ENCODE measurements at regions not wholly inside any gene's neighbourhood (a gene's known extent, or its start where the extent isn't known, plus 50 kb on each side); places are given as distances from the start of the nearest gene placed in this dataset.

DNA sequence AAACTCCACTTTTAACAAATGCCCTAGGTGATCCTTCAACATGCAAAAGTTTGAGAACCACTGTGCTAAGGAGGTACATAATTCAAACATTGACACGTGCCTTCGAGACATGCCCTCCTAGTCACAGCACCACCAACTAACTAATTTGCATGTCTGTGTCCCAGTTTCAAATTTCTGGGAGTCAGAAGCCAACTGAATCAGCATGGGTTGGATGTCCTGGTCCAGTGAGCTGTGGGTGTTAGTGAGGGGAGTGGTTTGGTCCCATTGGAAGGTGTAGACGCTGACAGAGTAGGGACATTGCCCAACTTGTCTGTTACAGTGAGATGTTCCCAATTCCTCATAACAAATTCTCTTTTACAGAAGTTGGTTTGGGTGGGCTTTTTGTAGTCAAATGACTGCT lies 67.3 kb upstream of the ADPGK start:
- intact Hi-C loops (cut with micrococcal nuclease; ENCODE audit: unreplicated experiment), result no loop called here
- no peak overlapping the region for H3K27ac ChIP-seq (ENCODE audit: low read depth, low read length, poor library complexity, severe bottlenecking)
- H3K79me2 ChIP-seq (ENCODE audit: insufficient read depth, low read depth, low read length), result no peaks in the 10 kb centered on the region
- no peak for DNase-seq (ENCODE audit: low spot score)
- H3K4me3 ChIP-seq (ENCODE audit: low read depth, low read length, poor library complexity, severe bottlenecking), result no peak overlapping the region
- no TSS peak for BruUV-seq (replicated peaks)
- H3K36me3 ChIP-seq (ENCODE audit: insufficient read depth, low read length), result no peaks in the 10 kb centered on the region
- H3K4me2 ChIP-seq (ENCODE audit: low read length), result no peak overlapping the region
- ChIA-PET CTCF (ENCODE audit: unreplicated experiment) (no interaction called here), POLR2A (no interaction called here)
- no peaks in the 10 kb centered on the region for H3K4me1 ChIP-seq (ENCODE audit: insufficient read depth, low read length, poor library complexity, severe bottlenecking)
- H4K20me1 ChIP-seq (ENCODE audit: insufficient read depth, low read length), result no peaks in the 10 kb centered on the region
- no peaks in the 10 kb centered on the region for H3K9me3 ChIP-seq (ENCODE audit: low read length)
- no peak overlapping the region for H2AFZ ChIP-seq (ENCODE audit: low read length)
- H3K9me2 ChIP-seq (ENCODE audit: insufficient read depth, low read length), result no peaks in the 10 kb centered on the region
- TF ChIP-seq, protein P1, sequence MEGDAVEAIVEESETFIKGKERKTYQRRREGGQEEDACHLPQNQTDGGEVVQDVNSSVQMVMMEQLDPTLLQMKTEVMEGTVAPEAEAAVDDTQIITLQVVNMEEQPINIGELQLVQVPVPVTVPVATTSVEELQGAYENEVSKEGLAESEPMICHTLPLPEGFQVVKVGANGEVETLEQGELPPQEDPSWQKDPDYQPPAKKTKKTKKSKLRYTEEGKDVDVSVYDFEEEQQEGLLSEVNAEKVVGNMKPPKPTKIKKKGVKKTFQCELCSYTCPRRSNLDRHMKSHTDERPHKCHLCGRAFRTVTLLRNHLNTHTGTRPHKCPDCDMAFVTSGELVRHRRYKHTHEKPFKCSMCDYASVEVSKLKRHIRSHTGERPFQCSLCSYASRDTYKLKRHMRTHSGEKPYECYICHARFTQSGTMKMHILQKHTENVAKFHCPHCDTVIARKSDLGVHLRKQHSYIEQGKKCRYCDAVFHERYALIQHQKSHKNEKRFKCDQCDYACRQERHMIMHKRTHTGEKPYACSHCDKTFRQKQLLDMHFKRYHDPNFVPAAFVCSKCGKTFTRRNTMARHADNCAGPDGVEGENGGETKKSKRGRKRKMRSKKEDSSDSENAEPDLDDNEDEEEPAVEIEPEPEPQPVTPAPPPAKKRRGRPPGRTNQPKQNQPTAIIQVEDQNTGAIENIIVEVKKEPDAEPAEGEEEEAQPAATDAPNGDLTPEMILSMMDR (conservative IDR thresholded peaks at IDR 0.05; ENCODE audit: low read length), result no peak
- no peak for TF ChIP-seq EZH2phosphoT487 (IDR thresholded peaks at IDR 0.05; ENCODE audit: borderline replicate concordance, low read depth, low read length)

DNA sequence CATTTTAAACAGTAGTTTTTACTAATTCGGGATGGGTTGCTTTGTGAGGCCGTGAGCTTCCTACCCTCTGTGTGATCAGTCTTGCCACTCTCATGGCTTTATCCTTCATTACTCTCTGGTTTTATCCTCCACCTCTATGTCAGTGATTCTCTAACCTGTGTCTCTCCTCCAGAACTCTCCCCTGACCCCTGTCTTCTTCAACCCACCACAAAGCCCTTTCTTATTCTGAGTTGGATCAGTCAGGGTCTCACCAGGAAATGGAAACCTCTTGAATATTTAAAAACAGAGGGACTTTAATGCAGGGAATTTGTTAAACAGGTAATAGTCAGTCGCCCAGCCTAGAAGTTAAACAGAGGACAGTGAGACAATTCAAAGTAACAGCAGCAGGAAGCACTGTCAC lies 64.2 kb upstream of the ADPGK start:
- ChIA-PET POLR2A (no interaction called here), CTCF (ENCODE audit: unreplicated experiment) (no interaction called here)
- no peak overlapping the region for H2AFZ ChIP-seq (ENCODE audit: low read length)
- H3K79me2 ChIP-seq (ENCODE audit: insufficient read depth, low read depth, low read length), result no peaks in the 10 kb centered on the region
- TF ChIP-seq EZH2phosphoT487 (IDR thresholded peaks at IDR 0.05; ENCODE audit: borderline replicate concordance, low read depth, low read length), result no peak
- TF ChIP-seq, protein P1 (conservative IDR thresholded peaks at IDR 0.05; ENCODE audit: low read length), result no peak
- DNase-seq (ENCODE audit: low spot score), result no peak
- no peak overlapping the region for H3K27ac ChIP-seq (ENCODE audit: low read depth, low read length, poor library complexity, severe bottlenecking)
- intact Hi-C loops (cut with micrococcal nuclease; ENCODE audit: unreplicated experiment), result no loop called here
- no peaks in the 10 kb centered on the region for H4K20me1 ChIP-seq (ENCODE audit: insufficient read depth, low read length)
- no peaks in the 10 kb centered on the region for H3K4me1 ChIP-seq (ENCODE audit: insufficient read depth, low read length, poor library complexity, severe bottlenecking)
- BruUV-seq (replicated peaks), result no TSS peak
- H3K36me3 ChIP-seq (ENCODE audit: insufficient read depth, low read length), result no peaks in the 10 kb centered on the region
- H3K9me2 ChIP-seq (ENCODE audit: insufficient read depth, low read length), result no peaks in the 10 kb centered on the region
- H3K9me3 ChIP-seq (ENCODE audit: low read length), result no peaks in the 10 kb centered on the region
- no peak overlapping the region for H3K4me2 ChIP-seq (ENCODE audit: low read length)
- no peak overlapping the region for H3K4me3 ChIP-seq (ENCODE audit: low read depth, low read length, poor library complexity, severe bottlenecking)

DNA sequence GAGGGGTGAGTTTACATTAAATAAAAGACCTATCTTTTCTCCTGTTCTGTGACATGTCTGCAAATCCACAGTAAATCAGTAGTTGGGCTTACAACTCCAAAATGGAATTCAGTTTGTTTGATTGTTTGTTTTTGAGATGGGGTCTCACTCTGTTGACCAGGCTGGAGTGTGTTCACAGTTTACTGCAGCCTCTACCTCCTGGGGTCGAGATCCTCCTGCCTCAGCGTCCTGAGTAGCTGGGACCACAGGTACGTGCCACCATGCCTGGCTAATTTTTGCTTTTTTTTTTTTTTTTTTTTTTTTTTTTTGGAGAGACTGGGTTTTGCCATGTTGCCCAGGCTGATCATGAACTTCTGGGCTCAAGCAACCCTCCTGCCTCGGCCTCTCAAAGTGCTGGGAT lies 63.5 kb upstream of the ADPGK start:
- no peaks in the 10 kb centered on the region for H3K9me2 ChIP-seq (ENCODE audit: insufficient read depth, low read length)
- H2AFZ ChIP-seq (ENCODE audit: low read length), result no peak overlapping the region
- H3K79me2 ChIP-seq (ENCODE audit: insufficient read depth, low read depth, low read length), result no peaks in the 10 kb centered on the region
- no peak overlapping the region for H3K4me2 ChIP-seq (ENCODE audit: low read length)
- H3K27ac ChIP-seq (ENCODE audit: low read depth, low read length, poor library complexity, severe bottlenecking), result no peak overlapping the region
- intact Hi-C loops (cut with micrococcal nuclease; ENCODE audit: unreplicated experiment), result no loop called here
- POLR2A ChIA-PET, result no interaction called here
- BruUV-seq (replicated peaks), result no TSS peak
- no peaks in the 10 kb centered on the region for H3K36me3 ChIP-seq (ENCODE audit: insufficient read depth, low read length)
- TF ChIP-seq, protein P1 (conservative IDR thresholded peaks at IDR 0.05; ENCODE audit: low read length), result no peak
- TF ChIP-seq EZH2phosphoT487 (IDR thresholded peaks at IDR 0.05; ENCODE audit: borderline replicate concordance, low read depth, low read length), result no peak
- no peaks in the 10 kb centered on the region for H3K4me1 ChIP-seq (ENCODE audit: insufficient read depth, low read length, poor library complexity, severe bottlenecking)
- CTCF ChIA-PET (ENCODE audit: unreplicated experiment), result no interaction called here
- H3K9me3 ChIP-seq (ENCODE audit: low read length), result no peaks in the 10 kb centered on the region
- DNase-seq (ENCODE audit: low spot score), result no peak
- no peak overlapping the region for H3K4me3 ChIP-seq (ENCODE audit: low read depth, low read length, poor library complexity, severe bottlenecking)
- H4K20me1 ChIP-seq (ENCODE audit: insufficient read depth, low read length), result no peaks in the 10 kb centered on the region
